GM18507 (cell line): ENCODE measurements at regions not wholly inside any gene's neighbourhood (a gene's known extent, or its start where the extent isn't known, plus 50 kb on each side); places are given as distances from the start of the nearest gene placed in this dataset.

Experiments used
- DNase-seq: peaks from one replicate; pipeline ENCODE4 v3.0.0; 2011; ENCODE audit warnings: low read depth; ENCODE audit not compliant: insufficient read length; ENCODE audit errors: extremely low spot score
- FAIRE-seq: peaks from 2 replicates; lab custom pipeline; 2011; peaks lifted over from hg19 to GRCh38; lab: Jason Lieb, UNC

- FAIRE-seq, result no peak
- DNase-seq, result no peak
Observed at GRCh38 chr14:98477935-98478334, 794.1 kb downstream of the BCL11B start.

GRCh38 chr14:98489115-98489514 lies 782.9 kb downstream of the BCL11B start:
- FAIRE-seq (no peak), DNase-seq (no peak)

GRCh38 chr14:98494582-98494981 lies 777.4 kb downstream of the BCL11B start:
- DNase-seq (no peak), FAIRE-seq (no peak)

- FAIRE-seq, result no peak
Observed at GRCh38 chr14:98498019-98498885, 773.7 kb downstream of the BCL11B start.

GRCh38 chr14:98501335-98501734 lies 770.7 kb downstream of the BCL11B start:
- FAIRE-seq, result no peak
- DNase-seq, result no peak

More at GRCh38 chr14:98498019-98498885, 773.7 kb downstream of the BCL11B start:
- DNase-seq, result no peak

- FAIRE-seq (no peak), DNase-seq (no peak)
Observed at GRCh38 chr14:98501836-98502235, 770.2 kb downstream of the BCL11B start.

GRCh38 chr14:98503086-98503815 lies 768.7 kb downstream of the BCL11B start:
- DNase-seq (no peak), FAIRE-seq (no peak)

- FAIRE-seq (no peak), DNase-seq (no peak)
Observed at GRCh38 chr14:98507264-98507663, 764.7 kb downstream of the BCL11B start.

GRCh38 chr14:98510392-98510791 lies 761.6 kb downstream of the BCL11B start:
- no peak for DNase-seq
- FAIRE-seq, result no peak

- FAIRE-seq (no peak), DNase-seq (no peak)
Observed at GRCh38 chr14:98512501-98513251, 759.3 kb downstream of the BCL11B start.

- no peak for FAIRE-seq
- DNase-seq, result no peak
Observed at GRCh38 chr14:98513558-98513957, 758.4 kb downstream of the BCL11B start.

GRCh38 chr14:98514016-98514415 lies 758.0 kb downstream of the BCL11B start:
- DNase-seq (no peak), FAIRE-seq (no peak)

- DNase-seq (no peak), FAIRE-seq (no peak)
Observed at GRCh38 chr14:98536256-98536655, 735.7 kb downstream of the BCL11B start.

- no peak for DNase-seq
- no peak for FAIRE-seq
Observed at GRCh38 chr14:98542316-98542715, 729.7 kb downstream of the BCL11B start.

- DNase-seq (no peak), FAIRE-seq (no peak)
Observed at GRCh38 chr14:98543074-98543473, 728.9 kb downstream of the BCL11B start.

GRCh38 chr14:98544174-98544573 lies 727.8 kb downstream of the BCL11B start:
- DNase-seq (no peak), FAIRE-seq (no peak)

- FAIRE-seq (no peak), DNase-seq (no peak)
Observed at GRCh38 chr14:98545181-98545580, 726.8 kb downstream of the BCL11B start.

GRCh38 chr14:98548071-98548686 lies 723.8 kb downstream of the BCL11B start:
- FAIRE-seq (no peak), DNase-seq (no peak)

- DNase-seq (no peak), FAIRE-seq (no peak)
Observed at GRCh38 chr14:98551028-98551427, 721.0 kb downstream of the BCL11B start.

- no peak for DNase-seq
- no peak for FAIRE-seq
Observed at GRCh38 chr14:98555440-98555839, 716.6 kb downstream of the BCL11B start.
